GM21825 (cell line): ENCODE measurements at regions not wholly inside any gene's neighbourhood (a gene's known extent, or its start where the extent isn't known, plus 50 kb on each side); places are given as distances from the start of the nearest gene placed in this dataset.

Source experiments
- ATAC-seq: cut with Tn5 transposase; IDR thresholded peaks from one replicate; pipeline ENCODE4 v1.9.1; 2021; ENCODE audit warnings: mild to moderate bottlenecking, moderate library complexity; ENCODE audit not compliant: unreplicated experiment

GRCh38 chr7:113486548-113486947 is 368.2 kb upstream of the SMIM30 start:
- ATAC-seq = no peak

GRCh38 chr7:113483657-113484056 is 365.3 kb upstream of the SMIM30 start:
- no peak for ATAC-seq

GRCh38 chr7:113480537-113480936 is 362.2 kb upstream of the SMIM30 start:
- no peak for ATAC-seq

- no peak for ATAC-seq
Observed at GRCh38 chr7:113464096-113464855, 345.9 kb upstream of the SMIM30 start.

GRCh38 chr7:113460067-113460466 is 341.7 kb upstream of the SMIM30 start:
- no peak for ATAC-seq

- no peak for ATAC-seq
Observed at GRCh38 chr7:113456533-113456932, 338.2 kb upstream of the SMIM30 start.

GRCh38 chr7:113454597-113455169 is 336.3 kb upstream of the SMIM30 start:
- ATAC-seq = no peak

GRCh38 chr7:113452245-113452644 is 333.9 kb upstream of the SMIM30 start:
- ATAC-seq = no peak

- ATAC-seq = no peak
Observed at GRCh38 chr7:113446791-113447190, 328.4 kb upstream of the SMIM30 start.

- no peak for ATAC-seq
Observed at GRCh38 chr7:113446391-113446790, 328.0 kb upstream of the SMIM30 start.

GRCh38 chr7:113444261-113444660 is 325.9 kb upstream of the SMIM30 start:
- ATAC-seq = no peak

- ATAC-seq = no peak
Observed at GRCh38 chr7:113440173-113440572, 321.8 kb upstream of the SMIM30 start.

GRCh38 chr7:113431406-113431805 is 313.1 kb upstream of the SMIM30 start:
- no peak for ATAC-seq

- no peak for ATAC-seq
Observed at GRCh38 chr7:113424185-113424817, 305.9 kb upstream of the SMIM30 start.

GRCh38 chr7:113421696-113422330 is 303.5 kb upstream of the SMIM30 start:
- peak; percentile 100 for ATAC-seq

GRCh38 chr7:113414401-113415035 is 296.2 kb upstream of the SMIM30 start:
- no peak for ATAC-seq

GRCh38 chr7:113412410-113412809 is 294.1 kb upstream of the SMIM30 start:
- no peak for ATAC-seq

GRCh38 chr7:113410796-113411195 is 292.4 kb upstream of the SMIM30 start:
- ATAC-seq = no peak

- no peak for ATAC-seq
Observed at GRCh38 chr7:113408999-113409398, 290.6 kb upstream of the SMIM30 start.

- ATAC-seq = no peak
Observed at GRCh38 chr7:113405296-113406056, 287.1 kb upstream of the SMIM30 start.

- no peak for ATAC-seq
Observed at GRCh38 chr7:113404245-113404644, 285.9 kb upstream of the SMIM30 start.
